Caco-2 (cell line): ENCODE measurements at regions not wholly inside any gene's neighbourhood (a gene's known extent, or its start where the extent isn't known, plus 50 kb on each side); places are given as distances from the start of the nearest gene placed in this dataset.

Experiments used
- BruUV-seq: library from RNA; stranded (reverse); fragments of 400-500 nt; replicated peaks from 2 replicates; lab custom pipeline; 2021; lab: Mats Ljungman, UMichigan
- CTCF ChIA-PET: fragments of 300-600 bp; sonication (Branson Sonifier 250); formaldehyde crosslinking; loops from one replicate; lab custom pipeline; 2022; ENCODE audit warnings: antibody characterized with exemption; lab: Charles Lee
- POLR2A ChIA-PET: fragments of 300-600 bp; sonication (Branson Sonifier 250); formaldehyde crosslinking; loops from one replicate; lab custom pipeline; 2022; ENCODE audit warnings: antibody characterized with exemption; lab: Charles Lee
- DNase-seq, 2 experiments: peaks; one replicate each; pipeline versions ENCODE4 v3.0.0 to v3.0.0-alpha.2; 2020 to 2022
- H3K27me3 ChIP-seq: replicated peaks from 2 replicates; pipeline ENCODE4 v1.6.0; 2011; ENCODE audit warnings: low read length; ENCODE audit not compliant: control insufficient read depth, insufficient read depth
- H3K36me3 ChIP-seq: 2 replicates; pipeline ENCODE4 v1.5.1; 2011; ENCODE audit warnings: low read length; ENCODE audit not compliant: control insufficient read depth, insufficient read depth
- H3K4me1 ChIP-seq: fragments of 250-450 bp; sonication (Bioruptor Pico); 2 replicates; pipeline ENCODE4 v1.5.1; 2020; ENCODE audit warnings: mild to moderate bottlenecking
- H3K4me3 ChIP-seq: 2 replicates; pipeline ENCODE4 v1.5.1; 2011; ENCODE audit warnings: low read depth, mild to moderate bottlenecking, control low read depth, low read length
- H3K9me3 ChIP-seq: fragments of 250-450 bp; sonication (Bioruptor Pico); 2 replicates; pipeline ENCODE4 v1.5.1; 2020; ENCODE audit warnings: mild to moderate bottlenecking, moderate library complexity
- H3K27ac Mint-ChIP-seq: one replicate; pipeline ENCODE4 v1.8.0; 2022; ENCODE audit warnings: mixed read lengths; ENCODE audit not compliant: unreplicated experiment
- H3K27me3 Mint-ChIP-seq: one replicate; pipeline ENCODE4 v1.8.0; 2022; ENCODE audit warnings: mixed read lengths; ENCODE audit not compliant: insufficient read depth, unreplicated experiment
- H3K36me3 Mint-ChIP-seq: one replicate; pipeline ENCODE4 v1.8.0; 2022; ENCODE audit warnings: mild to moderate bottlenecking, mixed read lengths; ENCODE audit not compliant: insufficient read depth, unreplicated experiment
- H3K4me1 Mint-ChIP-seq: one replicate; pipeline ENCODE4 v1.8.0; 2022; ENCODE audit warnings: low read depth, mixed read lengths; ENCODE audit not compliant: unreplicated experiment
- H3K4me3 Mint-ChIP-seq: one replicate; pipeline ENCODE4 v1.8.0; 2022; ENCODE audit warnings: mild to moderate bottlenecking, moderate library complexity, mixed read lengths; ENCODE audit not compliant: unreplicated experiment
- H3K9me3 Mint-ChIP-seq: one replicate; pipeline ENCODE4 v1.8.0; 2022; ENCODE audit warnings: mixed read lengths; ENCODE audit not compliant: unreplicated experiment
- CTCF ChIP-seq, 2 experiments: fragments of 200-600 bp in 1 of 2; IDR thresholded peaks; 1 replicate in 1 of 2; 2 replicates in 1 of 2; pipeline versions ENCODE4 v1.5.1 to v1.8.0; 2011 to 2022; ENCODE audit warnings: antibody characterized with exemption in 1 of 2, control low read depth in 1 of 2, inconsistent platforms in 1 of 2, low read depth in 1 of 2, low read length in 1 of 2, mild to moderate bottlenecking in 1 of 2, moderate library complexity in 1 of 2; ENCODE audit not compliant: insufficient read depth in 1 of 2, severe bottlenecking in 1 of 2, unreplicated experiment in 1 of 2
- intact Hi-C: fragments of 100-400 bp; cut with micrococcal nuclease; formaldehyde crosslinking; loops from one replicate; pipeline ENCODE4 v1.10.0; 2022; ENCODE audit not compliant: unreplicated experiment

DNA sequence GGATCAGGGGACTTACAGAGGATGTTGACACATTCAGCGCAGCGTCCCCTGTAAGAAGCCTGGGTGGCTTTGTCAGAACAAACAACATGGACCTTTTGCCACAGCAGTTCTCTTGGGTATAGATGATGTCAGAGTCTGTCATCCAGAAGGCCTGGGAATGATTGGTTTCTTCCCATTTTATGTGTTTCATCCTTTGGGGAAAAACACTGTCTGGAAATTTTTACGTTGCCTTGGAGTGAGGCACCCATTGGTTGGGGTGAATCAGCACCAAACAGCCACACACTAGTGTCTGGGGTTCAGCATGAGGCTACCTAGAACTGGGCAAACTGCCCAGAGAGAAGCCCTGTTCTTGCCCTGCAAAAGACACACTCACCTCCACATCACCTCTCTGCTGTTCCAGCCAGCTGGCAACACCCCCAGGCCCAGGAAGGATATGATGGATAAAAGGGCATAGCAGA lies 123.0 kb downstream of the FAM43A start:
- CTCF ChIA-PET = no interaction called here

DNA sequence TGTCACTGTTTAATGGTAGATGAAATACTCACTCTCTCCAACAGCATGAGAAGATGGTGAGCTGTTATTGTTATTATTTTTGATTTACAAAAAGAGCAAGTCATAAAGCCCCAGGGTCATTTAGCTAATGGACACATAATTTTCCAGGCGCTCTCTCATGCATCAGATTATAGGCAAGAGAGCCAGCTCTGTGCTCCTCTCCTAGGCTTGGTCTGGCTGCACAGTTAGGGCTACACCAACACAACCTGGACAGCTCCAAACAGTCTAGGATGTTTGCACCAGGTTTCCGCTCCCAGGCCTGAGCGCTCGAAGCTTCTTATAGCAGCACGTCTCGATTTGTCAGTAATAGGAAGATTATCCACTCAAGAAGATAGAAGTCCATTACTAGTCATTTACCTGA lies 123.7 kb downstream of the FAM43A start:
- H3K9me3 Mint-ChIP-seq = no peaks in the 10 kb centered on the region
- no peaks in the 10 kb centered on the region for H3K4me1 ChIP-seq
- H3K9me3 ChIP-seq = no peaks in the 10 kb centered on the region
- H3K27me3 Mint-ChIP-seq = peaks cover 12% of the 10 kb centered on the region
- no peaks in the 10 kb centered on the region for H3K4me1 Mint-ChIP-seq
- ChIA-PET POLR2A (no interaction called here), CTCF (no interaction called here)
- no peak overlapping the region for H3K4me3 ChIP-seq
- DNase-seq = no peak
- no peak for TF ChIP-seq CTCF (IDR thresholded peaks at IDR 0.05; ENCODE audit: insufficient read depth in 1 of 2, low read depth in 1 of 2, low read length in 1 of 2, severe bottlenecking in 1 of 2, unreplicated experiment in 1 of 2)
- H3K36me3 ChIP-seq = no peaks in the 10 kb centered on the region
- BruUV-seq = no TSS peak
- H3K36me3 Mint-ChIP-seq = no peaks in the 10 kb centered on the region
- no peak overlapping the region for H3K27ac Mint-ChIP-seq
- H3K27me3 ChIP-seq = no peaks in the 10 kb centered on the region; the same call in 1 of the 2 replicates
- H3K4me3 Mint-ChIP-seq = no peak overlapping the region
- intact Hi-C loops = no loop called here

More for the DNA sequence above, 123.0 kb downstream of the FAM43A start:
- Histone ChIP-seq H3K36me3 (no peaks in the 10 kb centered on the region), H3K27me3 (no peaks in the 10 kb centered on the region; the same call in 1 of the 2 replicates), H3K4me3 (no peak overlapping the region), H3K9me3 (no peaks in the 10 kb centered on the region), H3K4me1 (no peaks in the 10 kb centered on the region)
- Mint-ChIP-seq H3K27me3 (peaks cover 17% of the 10 kb centered on the region), H3K4me1 (no peaks in the 10 kb centered on the region), H3K27ac (no peak overlapping the region), H3K4me3 (no peak overlapping the region), H3K9me3 (no peaks in the 10 kb centered on the region), H3K36me3 (no peaks in the 10 kb centered on the region)
- intact Hi-C loops = no loop called here
- POLR2A ChIA-PET = no interaction called here
- no peak for TF ChIP-seq CTCF (IDR thresholded peaks at IDR 0.05; ENCODE audit: insufficient read depth in 1 of 2, low read depth in 1 of 2, low read length in 1 of 2, severe bottlenecking in 1 of 2, unreplicated experiment in 1 of 2)
- no TSS peak for BruUV-seq
- DNase-seq = no peak

DNA sequence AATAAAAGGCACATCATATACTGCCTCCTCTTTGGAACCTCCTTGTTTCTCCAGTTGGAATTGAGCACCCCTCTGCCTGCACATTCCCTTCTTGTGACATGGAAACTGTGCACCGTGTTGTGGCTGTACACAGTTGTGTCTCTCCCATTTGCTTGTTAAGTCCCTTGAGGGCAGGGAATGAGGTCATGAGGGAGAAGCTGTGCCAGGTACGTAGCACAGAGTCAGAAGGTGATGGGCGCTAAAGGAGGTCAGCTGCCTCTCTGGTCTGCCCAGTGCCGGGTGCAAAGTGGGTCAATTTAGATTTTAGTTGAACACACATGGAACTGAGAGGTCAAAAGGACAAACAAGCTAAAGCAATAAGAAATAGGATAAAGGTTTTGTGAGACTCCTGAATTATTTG lies 124.4 kb downstream of the FAM43A start:
- CTCF ChIA-PET = no interaction called here
- no peak overlapping the region for H3K27ac Mint-ChIP-seq

More for the DNA sequence above, 124.4 kb downstream of the FAM43A start:
- Histone ChIP-seq H3K27me3 (no peaks in the 10 kb centered on the region; the same call in 1 of the 2 replicates), H3K9me3 (no peaks in the 10 kb centered on the region), H3K36me3 (no peaks in the 10 kb centered on the region), H3K4me1 (no peaks in the 10 kb centered on the region), H3K4me3 (no peak overlapping the region)
- BruUV-seq = no TSS peak
- H3K27me3 Mint-ChIP-seq = peaks cover 11% of the 10 kb centered on the region
- no peaks in the 10 kb centered on the region for H3K4me1 Mint-ChIP-seq
- H3K4me3 Mint-ChIP-seq = no peak overlapping the region
- DNase-seq = no peak
- intact Hi-C loops = no loop called here
- POLR2A ChIA-PET = no interaction called here
- no peaks in the 10 kb centered on the region for H3K9me3 Mint-ChIP-seq
- TF ChIP-seq CTCF (IDR thresholded peaks at IDR 0.05; ENCODE audit: insufficient read depth in 1 of 2, low read depth in 1 of 2, low read length in 1 of 2, severe bottlenecking in 1 of 2, unreplicated experiment in 1 of 2) = no peak
- no peaks in the 10 kb centered on the region for H3K36me3 Mint-ChIP-seq
